Nephron (organoid): ENCODE measurements at regions not wholly inside any gene's neighbourhood (a gene's known extent, or its start where the extent isn't known, plus 50 kb on each side); places are given as distances from the start of the nearest gene placed in this dataset.

ENCODE experiments used
- H3K27ac Mint-ChIP-seq, 3 experiments: 2 replicates each; pipeline ENCODE4 v1.8.0; 2020; ENCODE audit warnings: mixed read lengths in 3 of 3, mild to moderate bottlenecking in 2 of 3, moderate library complexity in 1 of 3
- H3K27me3 Mint-ChIP-seq: 2 replicates; pipeline ENCODE4 v1.8.0; 2021; ENCODE audit warnings: low read depth, mild to moderate bottlenecking, moderate library complexity, mixed read lengths
- H3K36me3 Mint-ChIP-seq: 2 replicates; pipeline ENCODE4 v1.8.0; 2020; ENCODE audit warnings: low read depth, mixed read lengths
- H3K4me1 Mint-ChIP-seq: 2 replicates; pipeline ENCODE4 v1.8.0; 2020; ENCODE audit warnings: mixed read lengths
- H3K4me3 Mint-ChIP-seq, 3 experiments: 2 replicates each; pipeline ENCODE4 v1.8.0; 2020; ENCODE audit warnings: mild to moderate bottlenecking in 3 of 3, mixed read lengths in 3 of 3, moderate library complexity in 2 of 3
- H3K9me3 Mint-ChIP-seq: 2 replicates; pipeline ENCODE4 v1.8.0; 2020; ENCODE audit warnings: mixed read lengths
- CTCF ChIP-seq, 3 experiments: fragments of 200-600 bp; sonication (generic); IDR thresholded peaks; one replicate each; pipeline ENCODE4 v1.5.0; 2021; ENCODE audit warnings: antibody characterized with exemption in 3 of 3; ENCODE audit not compliant: unreplicated experiment in 3 of 3

GRCh38 chr21:40936178-40936577 lies 89.2 kb upstream of the DSCAM start:
- Mint-ChIP-seq H3K27me3 (peaks cover 8% of the 10 kb centered on the region), H3K36me3 (no peaks in the 10 kb centered on the region), H3K4me3 (no peak overlapping the region), H3K9me3 (peaks cover 9% of the 10 kb centered on the region), H3K27ac (no peak overlapping the region), H3K4me1 (no peaks in the 10 kb centered on the region)
- TF ChIP-seq CTCF (IDR thresholded peaks at IDR 0.05; ENCODE audit: unreplicated experiment in 3 of 3): no peak

- Mint-ChIP-seq H3K27ac (no peak overlapping the region), H3K27me3 (peaks cover 4% of the 10 kb centered on the region), H3K4me1 (no peaks in the 10 kb centered on the region), H3K36me3 (no peaks in the 10 kb centered on the region), H3K4me3 (no peak overlapping the region), H3K9me3 (peaks cover 6% of the 10 kb centered on the region)
- TF ChIP-seq CTCF (IDR thresholded peaks at IDR 0.05; ENCODE audit: unreplicated experiment in 3 of 3): no peak
Observed at GRCh38 chr21:40936771-40937261, 89.9 kb upstream of the DSCAM start.

- Mint-ChIP-seq H3K27ac (no peak overlapping the region), H3K9me3 (peaks cover 5% of the 10 kb centered on the region), H3K4me1 (no peaks in the 10 kb centered on the region), H3K36me3 (no peaks in the 10 kb centered on the region), H3K27me3 (peaks cover 4% of the 10 kb centered on the region), H3K4me3 (no peak overlapping the region)
- TF ChIP-seq CTCF (IDR thresholded peaks at IDR 0.05; ENCODE audit: unreplicated experiment in 3 of 3): no peak
Observed at GRCh38 chr21:40938078-40938477, 91.1 kb upstream of the DSCAM start.

GRCh38 chr21:40938611-40939010 lies 91.7 kb upstream of the DSCAM start:
- TF ChIP-seq CTCF (IDR thresholded peaks at IDR 0.05; ENCODE audit: unreplicated experiment in 3 of 3): no peak
- H3K4me1 Mint-ChIP-seq: no peaks in the 10 kb centered on the region
- H3K27me3 Mint-ChIP-seq: peaks cover 4% of the 10 kb centered on the region
- H3K36me3 Mint-ChIP-seq: no peaks in the 10 kb centered on the region
- H3K9me3 Mint-ChIP-seq: no peaks in the 10 kb centered on the region
- no peak overlapping the region for H3K4me3 Mint-ChIP-seq
- H3K27ac Mint-ChIP-seq: no peak overlapping the region

- Mint-ChIP-seq H3K9me3 (peaks cover 16% of the 10 kb centered on the region), H3K4me1 (no peaks in the 10 kb centered on the region), H3K27ac (no peak overlapping the region), H3K36me3 (no peaks in the 10 kb centered on the region), H3K27me3 (no peaks in the 10 kb centered on the region), H3K4me3 (no peak overlapping the region)
- TF ChIP-seq CTCF (IDR thresholded peaks at IDR 0.05; ENCODE audit: unreplicated experiment in 3 of 3): no peak
Observed at GRCh38 chr21:40947713-40948112, 100.8 kb upstream of the DSCAM start.

- Mint-ChIP-seq H3K36me3 (no peaks in the 10 kb centered on the region), H3K4me3 (no peak overlapping the region), H3K27ac (no peak overlapping the region), H3K4me1 (no peaks in the 10 kb centered on the region), H3K27me3 (no peaks in the 10 kb centered on the region), H3K9me3 (no peaks in the 10 kb centered on the region)
- no peak for TF ChIP-seq CTCF (IDR thresholded peaks at IDR 0.05; ENCODE audit: unreplicated experiment in 3 of 3)
Observed at GRCh38 chr21:40950970-40951369, 104.0 kb upstream of the DSCAM start.
